ENCODE measurements at regions not wholly inside any gene's neighbourhood (a gene's known extent, or its start where the extent isn't known, plus 50 kb on each side); places are given as distances from the start of the nearest gene placed in this dataset.
"Not testable (repeated sequence)": the region's sequence is repeated elsewhere in the genome, so short reads cannot be mapped to it uniquely, and the experiment has no call there.

- no peak for DNase-seq
These were observed 612.6 kb upstream of the CLINT1 start for GRCh38 chr5:158471535-158471924.

- no peak for DNase-seq
These were observed 612.0 kb upstream of the CLINT1 start for GRCh38 chr5:158470764-158471534.

DNA sequence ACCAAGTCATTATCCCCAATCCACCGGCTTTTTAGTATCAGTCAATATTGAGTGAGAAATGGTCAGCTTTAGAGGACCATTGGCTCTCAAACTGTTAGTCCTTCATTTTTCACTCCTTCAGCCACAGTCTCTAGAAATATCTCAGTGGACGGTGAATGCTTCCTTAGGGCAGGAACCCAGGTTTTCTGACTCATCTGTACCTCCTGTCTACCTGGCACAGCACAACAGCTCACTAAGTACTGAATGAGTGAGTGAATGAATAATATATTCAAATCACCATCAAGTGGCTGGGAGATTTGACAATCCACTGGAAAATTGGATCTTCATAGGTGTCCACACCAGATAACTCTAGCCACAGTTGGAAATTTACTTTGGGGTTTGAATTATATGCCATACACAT, 609.5 kb upstream of the CLINT1 start:
- DNase-seq = no peak

DNA sequence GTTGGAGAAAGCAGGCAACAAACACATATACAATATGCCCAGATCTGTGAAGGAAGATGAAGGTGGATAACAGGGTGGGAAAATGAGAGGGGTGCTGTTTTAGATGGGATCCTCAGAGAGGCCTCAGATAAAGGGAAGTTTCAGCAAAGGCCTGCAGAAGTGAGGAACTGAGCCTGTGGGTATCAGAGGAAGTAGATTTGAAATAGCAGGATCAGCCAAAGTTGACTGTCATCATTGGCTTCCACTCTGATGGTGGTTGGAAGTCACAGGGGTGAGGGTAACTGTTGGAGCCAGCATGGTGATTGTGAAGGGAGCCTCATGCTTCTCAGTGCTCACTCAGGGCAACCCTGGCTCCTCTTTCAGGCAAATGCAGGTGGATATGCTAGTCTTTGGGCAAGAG, 607.2 kb upstream of the CLINT1 start:
- DNase-seq = no peak

GRCh38 chr5:158465086-158465972, 606.4 kb upstream of the CLINT1 start:
- DNase-seq = no peak

GRCh38 chr5:158464383-158464782, 605.4 kb upstream of the CLINT1 start:
- DNase-seq = no peak

DNA sequence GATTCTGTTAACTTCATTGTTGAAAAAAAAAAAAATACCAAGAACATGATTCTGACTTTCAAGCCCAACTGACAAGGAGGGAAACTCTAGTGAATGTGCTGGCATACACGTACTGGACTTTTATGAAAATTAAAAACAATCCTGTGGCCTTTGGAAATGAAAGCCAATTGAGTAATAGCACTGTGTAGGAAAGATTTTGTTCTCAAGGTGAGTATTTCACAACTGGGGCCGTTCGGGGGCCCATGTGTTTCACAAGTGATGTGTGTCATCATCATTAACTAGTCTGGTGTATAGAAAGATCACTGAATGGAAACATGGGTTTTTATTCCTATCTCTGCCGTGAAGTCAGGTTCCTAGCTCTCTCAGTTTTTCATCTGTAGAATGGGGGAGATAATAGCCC, 605.0 kb upstream of the CLINT1 start:
- DNase-seq = no peak

GRCh38 chr5:158463188-158463587, 604.2 kb upstream of the CLINT1 start:
- DNase-seq = no peak

GRCh38 chr5:158462349-158463114, 603.6 kb upstream of the CLINT1 start:
- DNase-seq = no peak

DNA sequence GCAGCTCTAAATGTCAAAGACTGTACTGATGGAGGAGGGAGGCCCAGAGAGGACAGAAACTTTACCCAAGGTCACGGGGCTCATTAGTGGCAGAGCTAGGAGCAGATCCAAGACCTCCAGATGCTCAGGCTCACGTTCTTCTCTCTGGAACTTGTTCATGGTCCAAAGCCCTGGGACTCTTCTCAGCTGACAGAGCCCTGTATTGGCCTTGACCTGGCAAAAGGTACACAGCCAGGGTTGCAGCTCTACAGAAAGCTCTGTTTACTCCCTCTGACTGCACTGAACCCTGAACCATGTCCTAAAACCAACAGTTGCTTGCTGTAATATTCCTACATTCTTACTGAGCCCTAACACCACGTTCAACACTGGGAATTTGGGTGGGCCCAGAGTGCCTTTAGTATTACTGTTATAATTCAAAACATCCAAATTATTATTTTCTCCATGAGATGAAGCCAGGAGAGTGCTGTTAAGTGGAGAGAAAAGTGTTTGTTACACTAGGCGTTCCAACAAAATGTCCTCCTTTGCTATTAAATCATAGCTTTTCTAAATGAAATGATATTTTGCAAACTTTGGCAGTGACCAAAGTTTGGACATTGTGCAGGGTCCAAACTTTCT, 602.4 kb upstream of the CLINT1 start:
- DNase-seq = no peak

DNA sequence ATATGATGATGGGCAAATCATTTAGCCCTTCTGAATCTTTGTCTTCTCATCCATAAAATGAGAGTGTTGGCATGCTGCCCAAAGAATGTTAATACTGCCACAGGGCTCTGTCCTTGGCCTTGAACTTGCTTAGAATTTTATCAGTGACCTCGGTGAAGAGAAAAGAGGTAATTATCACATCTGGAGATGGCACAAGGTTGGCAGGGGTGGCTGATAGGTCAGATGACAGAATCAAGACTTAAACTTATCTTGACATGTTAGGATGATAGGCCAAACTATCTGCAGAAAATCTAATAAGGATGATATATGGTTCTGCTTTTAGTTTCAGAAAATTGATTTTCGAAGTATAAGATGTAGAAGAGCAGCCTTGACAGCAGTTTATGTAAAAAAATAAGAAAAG, 599.1 kb upstream of the CLINT1 start:
- DNase-seq = no peak

DNA sequence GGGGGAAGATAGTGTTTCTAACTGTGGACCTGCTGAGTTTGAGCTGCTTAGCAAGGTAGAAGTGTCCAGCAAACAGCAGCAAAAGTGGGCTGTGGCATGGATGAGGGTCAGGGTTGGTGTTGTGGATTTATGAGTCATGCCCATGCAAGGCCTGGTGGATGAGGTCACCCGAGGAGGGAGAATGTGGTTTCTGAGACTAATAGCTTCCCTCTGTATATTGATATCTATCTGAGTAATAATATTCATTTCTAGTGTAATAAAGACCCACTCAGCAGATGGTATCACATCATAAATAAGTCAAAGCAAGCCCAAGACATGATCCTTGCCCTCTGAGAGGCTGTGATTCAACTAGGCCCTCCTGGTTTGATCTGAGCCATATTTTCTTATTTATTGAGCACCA, 597.8 kb upstream of the CLINT1 start:
- no peak for DNase-seq

DNA sequence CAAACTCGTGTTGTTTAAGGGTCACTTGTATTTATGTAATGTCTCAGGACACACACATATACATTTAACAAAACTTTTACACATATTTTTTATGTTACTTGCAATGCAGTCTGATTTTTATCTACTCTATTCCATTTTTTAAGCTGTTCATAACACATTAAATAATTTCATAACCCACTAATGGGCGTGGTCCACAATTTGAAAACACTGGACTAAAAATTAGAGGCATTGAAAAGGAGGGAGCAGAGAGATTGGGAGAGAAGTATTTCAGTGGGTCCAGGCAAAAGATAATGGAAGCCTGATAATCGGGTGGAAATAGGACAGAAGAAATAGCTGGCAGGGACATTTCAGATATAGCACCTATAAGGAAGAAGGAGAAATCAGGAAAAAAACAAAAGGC, 597.3 kb upstream of the CLINT1 start:
- no peak for DNase-seq

DNA sequence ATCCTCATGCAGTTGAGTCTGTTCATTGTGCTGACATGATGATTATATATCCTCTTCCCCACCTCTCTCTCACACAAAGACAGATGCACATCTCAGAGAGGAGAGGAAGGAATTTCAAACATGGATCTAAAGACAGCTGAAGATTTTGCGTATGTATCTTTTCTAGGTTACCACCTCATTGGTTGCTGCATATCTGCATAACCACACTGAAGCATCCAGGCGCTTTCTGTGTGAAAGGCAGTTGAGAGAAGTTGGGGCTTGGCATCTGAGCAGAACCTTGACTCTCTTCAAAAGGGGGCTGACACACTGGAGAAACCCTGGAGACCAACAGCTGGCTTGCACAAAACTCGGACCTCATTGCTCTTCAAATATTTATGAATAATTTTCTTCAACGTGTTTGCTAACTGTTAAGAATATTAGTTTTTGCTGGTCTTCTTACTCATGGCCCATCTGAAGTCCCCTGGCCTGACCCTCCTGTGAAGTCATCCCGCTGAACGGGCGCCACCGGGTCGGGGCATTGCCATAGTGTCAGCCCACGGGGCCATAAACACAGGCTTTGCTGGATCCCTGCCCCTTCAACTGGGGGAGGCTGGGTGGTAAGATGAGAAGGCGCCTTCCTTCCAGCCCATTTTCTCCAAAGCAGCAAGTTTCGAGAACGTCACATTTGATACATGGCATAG, 593.2 kb upstream of the CLINT1 start:
- no peak for DNase-seq

- no peak for DNase-seq
These were observed 592.5 kb upstream of the CLINT1 start for GRCh38 chr5:158451203-158451992.

- no peak for DNase-seq
These were observed 591.8 kb upstream of the CLINT1 start for GRCh38 chr5:158450751-158451171.

DNA sequence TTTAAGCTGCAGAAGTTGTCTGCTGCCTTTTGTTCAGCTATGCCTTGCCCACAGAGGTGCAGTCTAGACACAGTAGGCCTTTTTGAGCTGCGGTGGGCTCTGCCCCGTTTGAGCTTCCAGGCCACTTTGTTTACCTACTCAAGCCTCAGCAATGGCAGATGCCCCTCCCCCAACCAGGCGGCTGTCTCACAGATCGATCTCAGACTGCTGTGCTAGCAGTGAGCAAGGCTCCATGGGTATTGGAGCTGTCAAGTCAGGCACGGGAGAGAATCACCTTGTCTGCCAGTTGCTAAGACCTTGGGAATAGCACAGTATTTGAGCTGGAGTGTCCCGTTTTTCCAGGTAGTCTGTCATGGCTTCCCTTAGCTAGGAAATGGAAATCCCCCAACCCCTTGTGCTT, 587.8 kb upstream of the CLINT1 start:
- DNase-seq = not testable (repeated sequence)

DNA sequence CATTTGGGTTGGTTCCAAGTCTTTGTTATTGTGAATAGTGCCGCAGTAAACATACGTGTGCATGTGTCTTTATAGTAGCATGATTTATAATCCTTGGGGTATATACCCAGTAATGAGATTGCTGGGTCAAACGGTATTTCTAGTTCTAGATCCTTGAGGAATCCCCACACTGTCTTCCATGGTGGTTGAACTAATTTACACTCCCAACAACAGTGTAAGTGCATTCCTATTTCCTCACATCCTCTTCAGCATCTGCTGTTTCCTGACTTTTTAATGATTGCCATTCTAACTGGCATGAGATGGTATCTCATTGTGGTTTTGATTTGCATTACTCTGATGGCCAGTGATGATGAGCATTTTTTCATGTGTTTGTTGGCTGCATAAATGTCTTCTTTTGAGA, 580.3 kb upstream of the CLINT1 start:
- not testable (repeated sequence) for DNase-seq

- no peak for DNase-seq
These were observed 577.5 kb upstream of the CLINT1 start for GRCh38 chr5:158436271-158437065.

- peak; percentile 62 for DNase-seq
These were observed 576.2 kb upstream of the CLINT1 start for GRCh38 chr5:158435161-158435616.

DNA sequence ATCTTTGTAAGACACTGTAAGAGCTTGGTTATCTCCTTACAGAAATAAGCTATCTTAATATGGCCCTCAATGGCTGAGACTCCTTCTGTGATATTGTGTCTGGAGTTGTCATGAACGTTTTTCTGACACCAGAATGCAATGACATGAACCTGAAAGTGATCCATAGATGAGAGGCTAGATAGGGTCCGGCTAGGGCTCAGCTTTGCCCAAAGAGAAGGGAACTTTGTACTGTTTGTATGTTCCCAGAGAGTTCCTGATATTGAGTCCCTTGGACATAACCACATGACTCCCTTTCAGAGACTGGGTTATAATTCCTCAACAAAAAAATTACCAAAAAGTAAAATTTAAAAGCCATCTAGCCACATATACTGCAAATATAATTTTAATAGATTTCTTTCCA, 575.8 kb upstream of the CLINT1 start:
- DNase-seq = no peak
